Keratinocyte (primary cell): ENCODE measurements at regions not wholly inside any gene's neighbourhood (a gene's known extent, or its start where the extent isn't known, plus 50 kb on each side); places are given as distances from the start of the nearest gene placed in this dataset.
"Not testable (repeated sequence)": the region's sequence is repeated elsewhere in the genome, so short reads cannot be mapped to it uniquely, and the experiment has no call there.

Experiments
- DNase-seq: peaks from one replicate; pipeline ENCODE4 v3.0.0-alpha.2; 2011; ENCODE audit warnings: low read depth, missing footprints, low spot score
- FAIRE-seq: peaks from 2 replicates; lab custom pipeline; 2011; peaks lifted over from hg19 to GRCh38; lab: Jason Lieb, UNC
- H2AFZ ChIP-seq: 2 replicates; pipeline ENCODE4 v1.6.0; 2012; ENCODE audit warnings: low read length, control low read depth, inconsistent platforms; ENCODE audit not compliant: control insufficient read depth
- H3K27ac ChIP-seq: 2 replicates; pipeline ENCODE4 v1.5.1; 2011; ENCODE audit warnings: low read length; ENCODE audit not compliant: control insufficient read depth, insufficient read depth
- H3K27me3 ChIP-seq: 3 replicates; pipeline ENCODE4 v1.6.0; 2011; ENCODE audit warnings: low read length; ENCODE audit not compliant: control insufficient read depth, insufficient read depth; ENCODE audit errors: extremely low read depth
- H3K36me3 ChIP-seq, 2 experiments: 2 replicates in 1 of 2; 3 replicates in 1 of 2; pipeline ENCODE4 v1.5.1; 2011; ENCODE audit warnings: low read length in 2 of 2, mild to moderate bottlenecking in 1 of 2; ENCODE audit not compliant: control insufficient read depth in 2 of 2, insufficient read depth in 2 of 2; ENCODE audit errors: extremely low read depth in 1 of 2
- H3K4me1 ChIP-seq: 3 replicates; pipeline ENCODE4 v1.5.1; 2011; ENCODE audit warnings: low read length; ENCODE audit not compliant: control insufficient read depth, insufficient read depth; ENCODE audit errors: extremely low read depth
- H3K4me2 ChIP-seq: 3 replicates; pipeline ENCODE4 v1.6.0; 2011; ENCODE audit warnings: low read depth, low read length; ENCODE audit not compliant: control insufficient read depth, insufficient read depth; ENCODE audit errors: extremely low read depth
- H3K4me3 ChIP-seq, 3 experiments: fragments of 200-600 bp in 1 of 3; sonication (generic) in 1 of 3; 2 replicates in 2 of 3; 3 replicates in 1 of 3; pipeline ENCODE4 v1.5.1; 2011 to 2016; ENCODE audit warnings: low read length in 3 of 3, mild to moderate bottlenecking in 3 of 3, control low read depth in 2 of 3, inconsistent platforms in 1 of 3, low read depth in 1 of 3, mixed read lengths in 1 of 3, mixed run types in 1 of 3, moderate library complexity in 1 of 3; ENCODE audit not compliant: control insufficient read depth in 2 of 3, insufficient read depth in 2 of 3; ENCODE audit errors: extremely low read depth in 1 of 3
- H3K79me2 ChIP-seq: 2 replicates; pipeline ENCODE4 v1.6.0; 2012; ENCODE audit warnings: low read length; ENCODE audit not compliant: control insufficient read depth, insufficient read depth
- H3K9ac ChIP-seq: 3 replicates; pipeline ENCODE4 v1.6.0; 2011; ENCODE audit warnings: low read length; ENCODE audit not compliant: control insufficient read depth, insufficient read depth; ENCODE audit errors: extremely low read depth
- H3K9me1 ChIP-seq: 3 replicates; pipeline ENCODE4 v1.6.0; 2011; ENCODE audit warnings: low read length; ENCODE audit not compliant: control insufficient read depth, insufficient read depth; ENCODE audit errors: extremely low read depth
- H3K9me3 ChIP-seq: 2 replicates; pipeline ENCODE4 v1.5.1; 2012; ENCODE audit warnings: low read depth, low read length; ENCODE audit not compliant: control insufficient read depth
- H4K20me1 ChIP-seq: 3 replicates; pipeline ENCODE4 v1.6.0; 2011; ENCODE audit warnings: low read length; ENCODE audit not compliant: control insufficient read depth, insufficient read depth; ENCODE audit errors: extremely low read depth
- EZH2 ChIP-seq: IDR thresholded peaks from one replicate; pipeline ENCODE4 v1.6.1; 2012; ENCODE audit warnings: inconsistent platforms, mild to moderate bottlenecking, low read length, moderate library complexity
- dilution Hi-C: fragments of 300-500 bp; cut with MboI; formaldehyde crosslinking; loops from one replicate; pipeline ENCODE4 v1.7.0; 2020; ENCODE audit warnings: low sequenced_read_pairs; ENCODE audit not compliant: extremely low pct_ligation_motif_present
- TF ChIP-seq, protein P1 (sequence below), 3 experiments: IDR thresholded peaks in 1 of 3; conservative IDR thresholded peaks in 1 of 3; optimal IDR thresholded peaks in 1 of 3; 2 replicates in 2 of 3; 3 replicates in 1 of 3; pipeline versions ENCODE3 to v1.5.1; 2011; ENCODE audit warnings: low read length in 3 of 3, mild to moderate bottlenecking in 3 of 3, moderate library complexity in 2 of 3, control low read depth in 1 of 3, inconsistent platforms in 1 of 3; ENCODE audit not compliant: insufficient read depth in 2 of 3; ENCODE audit errors: extremely low read depth in 1 of 3

DNA sequence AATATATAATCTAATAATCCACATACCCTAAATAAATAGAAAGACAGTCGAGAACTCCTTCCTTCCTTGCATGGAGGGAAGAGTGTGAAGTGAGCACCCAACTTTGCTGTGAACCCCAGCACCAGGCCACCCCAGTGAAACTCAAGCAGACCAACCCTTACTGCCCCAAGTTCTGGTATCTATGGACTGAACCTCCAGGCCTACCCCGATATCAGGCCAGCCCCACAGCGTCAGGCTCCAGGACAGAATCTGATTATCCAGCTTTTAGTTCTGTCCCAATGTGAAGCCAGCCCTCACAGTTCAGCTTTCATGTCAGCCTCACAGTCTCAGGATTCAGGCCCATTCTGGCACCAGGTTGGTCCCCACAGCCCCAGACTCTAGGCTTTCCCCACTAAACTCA is 1617.2 kb upstream of the AGA start:
- no peaks in the 10 kb centered on the region for H3K4me1 ChIP-seq
- no peaks in the 10 kb centered on the region for H4K20me1 ChIP-seq
- no peak overlapping the region for H2AFZ ChIP-seq
- H3K4me2 ChIP-seq = no peak overlapping the region
- H3K27me3 ChIP-seq = no peaks in the 10 kb centered on the region
- dilution Hi-C loops = no loop called here
- no peak for TF ChIP-seq EZH2
- TF ChIP-seq, protein P1, sequence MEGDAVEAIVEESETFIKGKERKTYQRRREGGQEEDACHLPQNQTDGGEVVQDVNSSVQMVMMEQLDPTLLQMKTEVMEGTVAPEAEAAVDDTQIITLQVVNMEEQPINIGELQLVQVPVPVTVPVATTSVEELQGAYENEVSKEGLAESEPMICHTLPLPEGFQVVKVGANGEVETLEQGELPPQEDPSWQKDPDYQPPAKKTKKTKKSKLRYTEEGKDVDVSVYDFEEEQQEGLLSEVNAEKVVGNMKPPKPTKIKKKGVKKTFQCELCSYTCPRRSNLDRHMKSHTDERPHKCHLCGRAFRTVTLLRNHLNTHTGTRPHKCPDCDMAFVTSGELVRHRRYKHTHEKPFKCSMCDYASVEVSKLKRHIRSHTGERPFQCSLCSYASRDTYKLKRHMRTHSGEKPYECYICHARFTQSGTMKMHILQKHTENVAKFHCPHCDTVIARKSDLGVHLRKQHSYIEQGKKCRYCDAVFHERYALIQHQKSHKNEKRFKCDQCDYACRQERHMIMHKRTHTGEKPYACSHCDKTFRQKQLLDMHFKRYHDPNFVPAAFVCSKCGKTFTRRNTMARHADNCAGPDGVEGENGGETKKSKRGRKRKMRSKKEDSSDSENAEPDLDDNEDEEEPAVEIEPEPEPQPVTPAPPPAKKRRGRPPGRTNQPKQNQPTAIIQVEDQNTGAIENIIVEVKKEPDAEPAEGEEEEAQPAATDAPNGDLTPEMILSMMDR (optimal IDR thresholded peaks at IDR 0.05 in 1 of 3, IDR thresholded peaks at IDR 0.05 in 1 of 3, conservative IDR thresholded peaks at IDR 0.05 in 1 of 3; ENCODE audit: extremely low read depth in 1 of 3, insufficient read depth in 2 of 3, low read length in 3 of 3) = no peak
- H3K9me3 ChIP-seq = no peaks in the 10 kb centered on the region
- H3K9me1 ChIP-seq = no peaks in the 10 kb centered on the region
- H3K79me2 ChIP-seq = no peaks in the 10 kb centered on the region
- H3K36me3 ChIP-seq = no peaks in the 10 kb centered on the region
- DNase-seq (no peak), FAIRE-seq (no peak)
- no peak overlapping the region for H3K4me3 ChIP-seq
- H3K27ac ChIP-seq = no peak overlapping the region
- H3K9ac ChIP-seq = no peak overlapping the region

DNA sequence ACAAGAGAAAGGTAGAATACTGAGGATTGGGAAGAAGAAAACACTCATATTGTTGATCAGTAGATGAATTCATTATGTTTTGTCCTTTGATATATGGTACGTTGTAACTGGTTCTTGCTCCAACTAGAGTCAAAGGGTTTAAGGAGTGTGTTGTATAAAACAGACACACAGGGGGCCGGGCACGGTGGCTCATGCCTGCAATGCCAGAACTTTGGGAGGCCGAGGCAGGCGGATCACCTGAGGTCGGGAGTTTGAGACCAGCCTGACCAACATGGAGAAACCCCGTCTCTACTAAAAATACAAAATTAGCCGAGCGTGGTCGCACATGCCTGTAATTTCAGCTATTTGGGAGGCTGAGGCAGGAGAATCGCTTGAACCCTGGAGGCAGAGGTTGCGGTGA is 1624.0 kb upstream of the AGA start:
- dilution Hi-C loops, H3K9ac ChIP-seq, DNase-seq, FAIRE-seq, H3K9me3 ChIP-seq, H3K79me2 ChIP-seq, H3K27me3 ChIP-seq, H3K9me1 ChIP-seq, H3K4me3 ChIP-seq, H3K27ac ChIP-seq, H4K20me1 ChIP-seq, H3K4me1 ChIP-seq, H3K4me2 ChIP-seq, H3K36me3 ChIP-seq, H2AFZ ChIP-seq: not testable (repeated sequence)

DNA sequence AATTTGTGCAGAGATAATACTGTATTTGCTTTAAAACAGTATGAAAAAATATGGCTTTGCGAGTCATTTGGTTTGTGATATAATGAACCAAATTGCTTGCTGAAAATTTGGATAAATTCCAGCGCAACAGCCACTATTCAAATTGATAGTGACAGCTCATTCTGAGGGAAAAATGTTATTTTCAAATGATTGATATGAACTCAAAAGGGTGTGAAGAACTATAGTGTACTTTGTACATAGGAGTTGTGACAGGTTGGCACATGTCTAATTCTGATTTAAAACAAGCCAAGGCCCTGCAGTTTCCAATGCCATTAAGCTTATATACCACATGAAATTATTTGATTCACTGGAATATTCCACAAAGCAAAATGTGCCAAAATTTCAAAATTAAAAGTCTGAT is 1628.9 kb upstream of the AGA start:
- H3K79me2 ChIP-seq = no peaks in the 10 kb centered on the region
- no peaks in the 10 kb centered on the region for H3K9me1 ChIP-seq
- DNase-seq = no peak
- H3K4me3 ChIP-seq = no peak overlapping the region
- H3K4me1 ChIP-seq = no peaks in the 10 kb centered on the region
- H3K9ac ChIP-seq = no peak overlapping the region
- no peak overlapping the region for H3K27ac ChIP-seq
- H3K27me3 ChIP-seq = no peaks in the 10 kb centered on the region
- H4K20me1 ChIP-seq = no peaks in the 10 kb centered on the region
- no peak overlapping the region for H3K4me2 ChIP-seq
- no peaks in the 10 kb centered on the region for H3K9me3 ChIP-seq
- dilution Hi-C loops = no loop called here
- no peak for FAIRE-seq
- no peak overlapping the region for H2AFZ ChIP-seq
- no peaks in the 10 kb centered on the region for H3K36me3 ChIP-seq
- TF ChIP-seq EZH2 = no peak
- TF ChIP-seq, protein P1 (optimal IDR thresholded peaks at IDR 0.05 in 1 of 3, IDR thresholded peaks at IDR 0.05 in 1 of 3, conservative IDR thresholded peaks at IDR 0.05 in 1 of 3; ENCODE audit: extremely low read depth in 1 of 3, insufficient read depth in 2 of 3, low read length in 3 of 3) = no peak
